PC-3 (cell line): ENCODE measurements at regions not wholly inside any gene's neighbourhood (a gene's known extent, or its start where the extent isn't known, plus 50 kb on each side); places are given as distances from the start of the nearest gene placed in this dataset.

Source experiments
- CTCF ChIP-seq: fragments of 300-600 bp; sonication (generic); conservative IDR thresholded peaks from 2 replicates; pipeline ENCODE4 v1.5.1; 2017; ENCODE audit warnings: antibody characterized with exemption, low read depth, mild to moderate bottlenecking, low read length
- EZH2 ChIP-seq: fragments of 300-600 bp; sonication (generic); IDR thresholded peaks from one replicate; pipeline ENCODE4 v1.6.1; 2017; ENCODE audit warnings: antibody characterized with exemption, mild to moderate bottlenecking, low read length; ENCODE audit not compliant: unreplicated experiment

- TF ChIP-seq CTCF (no peak), EZH2 (no peak)
These were observed 103.9 kb upstream of the MEGF10 start for GRCh38 chr5:127186657-127187056.
